ENCODE measurements at regions not wholly inside any gene's neighbourhood (a gene's known extent, or its start where the extent isn't known, plus 50 kb on each side); places are given as distances from the start of the nearest gene placed in this dataset.
A peak's percentile ranks its signal among the peaks of the same experiment; 100 is the strongest.

DNA sequence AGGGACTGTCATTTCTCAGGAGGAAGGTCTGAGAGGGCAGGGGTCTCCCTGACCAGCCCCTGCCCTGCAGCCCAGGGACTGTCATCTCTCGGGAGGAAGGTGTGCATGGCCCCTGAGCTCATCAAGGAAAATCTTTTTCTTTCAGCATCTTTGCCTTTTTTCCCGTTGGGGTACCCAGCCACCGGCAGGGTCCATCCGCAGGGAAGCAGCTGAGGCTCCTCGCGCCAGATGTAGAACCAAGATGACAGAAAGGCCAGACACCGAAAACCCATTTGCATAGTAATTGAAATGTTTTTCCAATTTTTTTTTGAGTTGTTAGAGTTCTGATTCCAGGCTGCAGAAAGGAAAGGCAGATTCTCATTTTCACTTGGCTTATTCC is 613.9 kb downstream of the TBC1D22A start:
- WGBS, 5 donors, result 83 to 95% (median 90%) methylated on average over 7 of the region's 7 CpGs
- intact Hi-C loops (cut with DNase I; ENCODE audit: low total_unique reads), result no loop called here
- H3K36me3 ChIP-seq, result no peaks in the 10 kb centered on the region

DNA sequence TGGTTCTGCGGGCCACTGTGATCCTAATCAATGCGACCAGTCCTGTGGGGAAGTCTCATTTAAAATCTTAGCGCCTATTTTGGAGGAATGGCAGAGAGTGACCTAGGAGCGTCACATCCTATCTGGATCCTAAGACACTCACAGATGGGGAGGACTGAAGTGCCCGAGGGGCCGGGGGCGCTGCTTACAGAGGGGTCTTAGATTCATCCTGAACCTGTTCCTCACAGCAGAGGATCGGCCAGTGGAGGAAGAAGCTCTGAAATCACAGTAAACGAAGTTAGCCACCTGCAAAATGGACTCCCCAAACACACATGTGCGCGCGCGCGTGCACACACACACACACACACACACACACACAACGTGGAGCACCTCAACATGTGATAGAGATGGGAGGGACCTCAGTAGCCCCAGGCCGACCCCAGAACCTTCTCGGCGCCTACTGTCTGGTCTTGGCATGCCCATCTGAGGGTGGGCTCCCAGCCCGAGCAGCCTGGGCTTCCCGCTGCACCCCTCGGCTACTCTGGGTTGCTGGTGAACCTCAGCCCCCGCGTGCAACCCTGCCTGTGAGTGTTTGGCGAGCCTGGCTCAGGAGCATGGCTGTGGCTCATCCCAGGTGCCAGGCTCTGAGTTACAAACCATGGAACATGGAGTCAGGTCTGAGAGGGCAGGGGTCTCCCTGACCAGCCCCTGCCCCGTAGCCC is 613.3 kb downstream of the TBC1D22A start:
- intact Hi-C loops (cut with DNase I; ENCODE audit: low total_unique reads), result no loop called here
- Histone ChIP-seq H3K36me3 (no peaks in the 10 kb centered on the region), H3K27me3 (replicated peaks in 1 of 7) (peaks cover 0 to 34% (median 0%) of the 10 kb centered on the region in 7 donors), H3K27ac (no peak overlapping the region), H3K4me1 (no peaks in the 10 kb centered on the region), H3K9me3 (no peaks in the 10 kb centered on the region), H3K4me3 (no peak overlapping the region)
- peak; percentile 69 for DNase-seq
- WGBS, 5 donors, result 65 to 88% (median 81%) methylated on average over 14 to 25 of the region's 25 CpGs
- TF ChIP-seq, protein P1, sequence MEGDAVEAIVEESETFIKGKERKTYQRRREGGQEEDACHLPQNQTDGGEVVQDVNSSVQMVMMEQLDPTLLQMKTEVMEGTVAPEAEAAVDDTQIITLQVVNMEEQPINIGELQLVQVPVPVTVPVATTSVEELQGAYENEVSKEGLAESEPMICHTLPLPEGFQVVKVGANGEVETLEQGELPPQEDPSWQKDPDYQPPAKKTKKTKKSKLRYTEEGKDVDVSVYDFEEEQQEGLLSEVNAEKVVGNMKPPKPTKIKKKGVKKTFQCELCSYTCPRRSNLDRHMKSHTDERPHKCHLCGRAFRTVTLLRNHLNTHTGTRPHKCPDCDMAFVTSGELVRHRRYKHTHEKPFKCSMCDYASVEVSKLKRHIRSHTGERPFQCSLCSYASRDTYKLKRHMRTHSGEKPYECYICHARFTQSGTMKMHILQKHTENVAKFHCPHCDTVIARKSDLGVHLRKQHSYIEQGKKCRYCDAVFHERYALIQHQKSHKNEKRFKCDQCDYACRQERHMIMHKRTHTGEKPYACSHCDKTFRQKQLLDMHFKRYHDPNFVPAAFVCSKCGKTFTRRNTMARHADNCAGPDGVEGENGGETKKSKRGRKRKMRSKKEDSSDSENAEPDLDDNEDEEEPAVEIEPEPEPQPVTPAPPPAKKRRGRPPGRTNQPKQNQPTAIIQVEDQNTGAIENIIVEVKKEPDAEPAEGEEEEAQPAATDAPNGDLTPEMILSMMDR (IDR thresholded peaks at IDR 0.05 in 8 of 11, conservative IDR thresholded peaks at IDR 0.05 in 3 of 11), result no peak
- TF ChIP-seq POLR2A (IDR thresholded peaks at IDR 0.05), result no peak
- no peak for TF ChIP-seq POLR2AphosphoS5 (IDR thresholded peaks at IDR 0.05)

More for the DNA sequence above, 613.9 kb downstream of the TBC1D22A start:
- DNase-seq, result no peak
- peaks cover 0 to 29% (median 0%) of the 10 kb centered on the region in 7 donors for H3K27me3 ChIP-seq (replicated peaks in 1 of 7)
- no peak overlapping the region for H3K27ac ChIP-seq
- H3K9me3 ChIP-seq, result no peaks in the 10 kb centered on the region
- TF ChIP-seq, protein P1 (IDR thresholded peaks at IDR 0.05 in 8 of 11, conservative IDR thresholded peaks at IDR 0.05 in 3 of 11), result no peak
- no peak for TF ChIP-seq POLR2AphosphoS5 (IDR thresholded peaks at IDR 0.05)
- TF ChIP-seq POLR2A (IDR thresholded peaks at IDR 0.05), result no peak
- no peak overlapping the region for H3K4me3 ChIP-seq
- H3K4me1 ChIP-seq, result no peaks in the 10 kb centered on the region

DNA sequence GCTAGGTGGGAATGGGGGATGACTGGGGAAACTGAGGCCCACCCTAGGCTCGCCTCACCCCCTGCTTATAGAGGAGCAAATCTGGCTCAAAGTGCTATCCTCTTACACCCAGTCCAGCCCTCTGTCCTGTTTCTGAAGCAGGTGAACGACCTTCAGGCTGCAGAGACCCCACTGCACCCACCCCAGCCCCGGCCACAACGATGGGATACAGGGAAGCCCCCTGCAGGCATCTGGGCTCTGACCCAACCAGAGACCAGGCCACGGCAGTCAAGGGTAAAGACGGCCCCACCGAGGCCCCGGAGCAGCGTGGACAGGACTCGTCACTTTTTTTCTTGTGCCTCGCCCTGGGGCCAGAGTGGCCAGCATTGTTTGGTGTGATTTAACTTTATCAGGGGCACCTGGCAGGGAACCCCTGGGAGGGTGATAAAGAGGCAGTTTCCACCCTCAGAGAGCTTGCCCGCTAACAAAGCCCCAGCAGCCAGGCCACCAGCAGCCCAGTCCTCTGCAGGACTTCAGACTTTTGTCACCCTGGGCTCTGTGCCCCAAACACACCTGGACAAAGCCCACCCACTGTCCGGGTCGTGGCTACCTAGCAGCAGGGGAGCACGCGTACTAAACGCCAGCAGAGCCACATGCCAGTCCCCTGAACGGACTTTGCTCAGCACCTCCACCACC is 612.6 kb downstream of the TBC1D22A start:
- intact Hi-C loops (cut with DNase I; ENCODE audit: low total_unique reads), result no loop called here
- Histone ChIP-seq H3K27ac (no peak overlapping the region), H3K9me3 (no peaks in the 10 kb centered on the region), H3K4me3 (no peak overlapping the region), H3K4me1 (no peaks in the 10 kb centered on the region), H3K27me3 (replicated peaks in 1 of 7) (peaks cover 0 to 38% (median 0%) of the 10 kb centered on the region in 7 donors), H3K36me3 (no peaks in the 10 kb centered on the region)
- DNase-seq, result peak; percentile 47
- TF ChIP-seq POLR2AphosphoS5 (IDR thresholded peaks at IDR 0.05), result no peak
- no peak for TF ChIP-seq POLR2A (IDR thresholded peaks at IDR 0.05)
- WGBS, 5 donors, result 78 to 85% (median 82%) methylated on average over 12 to 18 of the region's 18 CpGs

DNA sequence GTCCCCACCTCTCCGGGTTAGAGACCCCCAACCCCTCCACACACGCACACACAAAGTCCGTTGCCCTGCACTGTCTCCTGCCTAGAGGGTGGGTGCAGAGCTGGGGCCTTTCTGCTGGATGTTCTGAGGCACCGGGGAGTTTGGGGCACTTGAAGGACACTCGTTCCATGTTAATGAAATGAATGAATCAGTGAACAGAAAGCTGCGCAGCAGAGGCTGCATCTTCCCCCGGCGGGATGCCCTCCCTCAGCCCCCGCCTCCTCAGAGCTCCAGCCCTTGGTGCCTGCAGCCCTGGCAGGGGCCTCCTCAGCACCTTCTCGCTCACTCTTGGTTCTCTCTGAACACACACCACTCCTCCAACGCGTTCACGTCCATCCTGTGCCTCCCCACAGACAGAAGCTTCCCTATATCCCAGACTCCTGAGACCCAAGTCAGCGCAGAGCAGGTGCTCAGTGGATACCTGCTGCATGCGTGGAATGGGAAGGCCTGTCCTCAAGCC is 611.9 kb downstream of the TBC1D22A start:
- WGBS, 5 donors, result 86 to 91% (median 88%) methylated on average over 15 of the region's 15 CpGs
- peak; percentile 36 for DNase-seq
- H3K4me1 ChIP-seq, result no peaks in the 10 kb centered on the region
- no peaks in the 10 kb centered on the region for H3K9me3 ChIP-seq
- H3K4me3 ChIP-seq, result no peak overlapping the region
- no peak for TF ChIP-seq POLR2A (IDR thresholded peaks at IDR 0.05)
- no peak for TF ChIP-seq POLR2AphosphoS5 (IDR thresholded peaks at IDR 0.05)
- TF ChIP-seq, protein P1 (IDR thresholded peaks at IDR 0.05 in 8 of 11, conservative IDR thresholded peaks at IDR 0.05 in 3 of 11), result no peak
- H3K27me3 ChIP-seq (replicated peaks in 1 of 7), result peaks cover 0 to 44% (median 0%) of the 10 kb centered on the region in 7 donors
- H3K36me3 ChIP-seq, result no peaks in the 10 kb centered on the region
- H3K27ac ChIP-seq, result no peak overlapping the region
- intact Hi-C loops (cut with DNase I; ENCODE audit: low total_unique reads), result no loop called here

Data from spleen (tissue), 11 donors.